WTC11 (cell line): ENCODE measurements at regions not wholly inside any gene's neighbourhood (a gene's known extent, or its start where the extent isn't known, plus 50 kb on each side); places are given as distances from the start of the nearest gene placed in this dataset.

Experiments used
- TEAD4 ChIP-seq: sonication (generic); formaldehyde crosslinking; IDR thresholded peaks from 2 replicates; pipeline ENCODE4 v1.8.0; 2022; ENCODE audit warnings: mild to moderate bottlenecking, missing genetic modification reagents
- TF ChIP-seq, protein P1 (sequence below): sonication (generic); formaldehyde crosslinking; conservative IDR thresholded peaks from 2 replicates; pipeline ENCODE4 v1.8.1; 2023; ENCODE audit warnings: mild to moderate bottlenecking, low read depth, missing genetic modification reagents, moderate library complexity

DNA sequence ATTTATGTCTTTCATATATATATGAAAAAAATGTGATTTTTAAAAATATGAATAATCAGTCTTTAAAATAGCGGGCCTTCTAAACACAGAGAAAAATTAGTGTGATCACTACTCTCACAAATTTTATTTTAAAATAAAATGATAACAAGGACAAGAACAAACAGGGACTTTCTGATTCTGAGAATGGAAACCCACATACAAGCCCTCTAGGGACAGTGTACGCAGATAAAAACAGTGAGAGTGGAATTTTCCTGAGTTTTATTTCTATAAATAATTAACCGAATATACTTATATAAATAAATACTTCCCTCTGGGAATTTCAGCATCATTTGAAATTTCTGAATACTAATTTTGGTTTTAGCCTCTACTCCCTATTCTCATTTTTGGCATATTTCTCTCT lies 201.4 kb upstream of the CBLB start:
- TF ChIP-seq, protein P1, sequence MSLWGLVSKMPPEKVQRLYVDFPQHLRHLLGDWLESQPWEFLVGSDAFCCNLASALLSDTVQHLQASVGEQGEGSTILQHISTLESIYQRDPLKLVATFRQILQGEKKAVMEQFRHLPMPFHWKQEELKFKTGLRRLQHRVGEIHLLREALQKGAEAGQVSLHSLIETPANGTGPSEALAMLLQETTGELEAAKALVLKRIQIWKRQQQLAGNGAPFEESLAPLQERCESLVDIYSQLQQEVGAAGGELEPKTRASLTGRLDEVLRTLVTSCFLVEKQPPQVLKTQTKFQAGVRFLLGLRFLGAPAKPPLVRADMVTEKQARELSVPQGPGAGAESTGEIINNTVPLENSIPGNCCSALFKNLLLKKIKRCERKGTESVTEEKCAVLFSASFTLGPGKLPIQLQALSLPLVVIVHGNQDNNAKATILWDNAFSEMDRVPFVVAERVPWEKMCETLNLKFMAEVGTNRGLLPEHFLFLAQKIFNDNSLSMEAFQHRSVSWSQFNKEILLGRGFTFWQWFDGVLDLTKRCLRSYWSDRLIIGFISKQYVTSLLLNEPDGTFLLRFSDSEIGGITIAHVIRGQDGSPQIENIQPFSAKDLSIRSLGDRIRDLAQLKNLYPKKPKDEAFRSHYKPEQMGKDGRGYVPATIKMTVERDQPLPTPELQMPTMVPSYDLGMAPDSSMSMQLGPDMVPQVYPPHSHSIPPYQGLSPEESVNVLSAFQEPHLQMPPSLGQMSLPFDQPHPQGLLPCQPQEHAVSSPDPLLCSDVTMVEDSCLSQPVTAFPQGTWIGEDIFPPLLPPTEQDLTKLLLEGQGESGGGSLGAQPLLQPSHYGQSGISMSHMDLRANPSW: no peak
- TF ChIP-seq TEAD4 (CRISPR knock-in tag): no peak
